ENCODE measurements at regions not wholly inside any gene's neighbourhood (a gene's known extent, or its start where the extent isn't known, plus 50 kb on each side); places are given as distances from the start of the nearest gene placed in this dataset.

DNA sequence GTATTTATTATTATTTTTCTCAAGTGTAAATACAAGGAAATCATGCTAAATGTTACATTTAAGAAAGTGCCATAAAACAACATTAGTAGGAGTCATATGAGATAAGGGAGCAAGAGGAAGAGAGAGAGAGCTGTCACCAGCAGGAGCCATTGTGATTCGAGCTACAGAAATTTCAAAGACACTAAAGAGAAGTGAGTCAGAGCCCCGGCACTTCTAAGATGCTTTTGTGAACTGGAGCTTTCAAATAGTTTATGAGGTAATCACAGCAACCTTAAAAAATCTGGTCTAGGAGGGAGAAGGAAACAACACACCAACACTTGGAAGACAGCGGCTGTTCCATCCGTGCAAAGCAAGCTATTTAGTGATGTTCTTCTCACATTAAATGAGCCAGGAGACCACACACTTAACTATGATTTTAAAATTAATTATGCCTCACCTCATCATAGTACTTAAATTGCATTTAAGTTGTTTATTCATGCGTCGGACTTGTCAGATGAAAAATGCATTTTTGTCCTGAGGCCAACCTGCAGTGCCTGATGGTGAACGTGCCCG, 382.7 kb upstream of the SALL3 start:
- H3K4me3 Mint-ChIP-seq = no peak overlapping the region
- intact Hi-C loops (cut with micrococcal nuclease) = no loop called here
- no peak overlapping the region for H3K27ac Mint-ChIP-seq
- CTCF ChIA-PET = no interaction called here
- DNase-seq = no peak
- POLR2A ChIA-PET = no interaction called here
- no peaks in the 10 kb centered on the region for H3K27me3 Mint-ChIP-seq
- peaks cover 16% of the 10 kb centered on the region for H3K9me3 Mint-ChIP-seq
- no peaks in the 10 kb centered on the region for H3K4me1 Mint-ChIP-seq (ENCODE audit: low read depth)
- H3K36me3 Mint-ChIP-seq = no peaks in the 10 kb centered on the region

GRCh38 chr18:78601349-78601748, 378.3 kb upstream of the SALL3 start:
- no peak overlapping the region for H3K4me3 Mint-ChIP-seq
- ChIA-PET POLR2A (no interaction called here), CTCF (no interaction called here)
- no peaks in the 10 kb centered on the region for H3K27me3 Mint-ChIP-seq
- no peaks in the 10 kb centered on the region for H3K36me3 Mint-ChIP-seq
- no peak overlapping the region for H3K27ac Mint-ChIP-seq
- no peak for DNase-seq
- intact Hi-C loops (cut with micrococcal nuclease) = no loop called here
- H3K4me1 Mint-ChIP-seq (ENCODE audit: low read depth) = no peaks in the 10 kb centered on the region
- H3K9me3 Mint-ChIP-seq = peaks cover 4% of the 10 kb centered on the region

DNA sequence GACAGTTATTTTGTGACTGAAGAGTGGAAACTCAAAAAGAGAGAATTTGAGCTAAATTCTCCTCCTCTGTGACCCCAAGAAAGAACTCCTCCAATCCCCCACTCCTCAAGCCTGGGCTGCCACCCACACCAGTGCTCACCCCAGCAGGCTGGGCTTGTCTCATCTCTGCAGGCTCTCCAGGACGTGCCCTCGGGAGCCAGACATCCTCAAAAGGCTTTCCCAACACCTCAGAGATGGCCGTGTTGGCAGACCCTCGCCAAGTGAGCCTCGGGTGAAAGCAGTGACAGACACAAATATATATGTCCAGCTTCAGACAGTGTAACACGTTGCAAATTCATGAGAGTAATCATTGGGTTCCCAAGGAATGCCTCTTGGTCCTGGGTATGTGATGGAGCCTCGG, 377.7 kb upstream of the SALL3 start:
- Mint-ChIP-seq H3K4me3 (no peak overlapping the region), H3K9me3 (peaks cover 4% of the 10 kb centered on the region), H3K4me1 (ENCODE audit: low read depth) (no peaks in the 10 kb centered on the region), H3K27me3 (no peaks in the 10 kb centered on the region), H3K36me3 (no peaks in the 10 kb centered on the region), H3K27ac (no peak overlapping the region)
- POLR2A ChIA-PET = no interaction called here
- DNase-seq = no peak
- CTCF ChIA-PET = no interaction called here
- intact Hi-C loops (cut with micrococcal nuclease) = no loop called here

- ChIA-PET CTCF (no interaction called here), POLR2A (no interaction called here)
- Mint-ChIP-seq H3K9me3 (peaks cover 4% of the 10 kb centered on the region), H3K4me1 (ENCODE audit: low read depth) (no peaks in the 10 kb centered on the region), H3K27ac (no peak overlapping the region), H3K36me3 (no peaks in the 10 kb centered on the region), H3K27me3 (no peaks in the 10 kb centered on the region), H3K4me3 (no peak overlapping the region)
- intact Hi-C loops (cut with micrococcal nuclease) = no loop called here
- DNase-seq = no peak
Measured at GRCh38 chr18:78602430-78602829, 377.2 kb upstream of the SALL3 start.

GRCh38 chr18:78603102-78603983, 376.3 kb upstream of the SALL3 start:
- Mint-ChIP-seq H3K27ac (no peak overlapping the region), H3K4me3 (no peak overlapping the region), H3K36me3 (no peaks in the 10 kb centered on the region), H3K4me1 (ENCODE audit: low read depth) (no peaks in the 10 kb centered on the region), H3K9me3 (peaks cover 4% of the 10 kb centered on the region), H3K27me3 (no peaks in the 10 kb centered on the region)
- no peak for DNase-seq
- intact Hi-C loops (cut with micrococcal nuclease) = no loop called here
- CTCF ChIA-PET = no interaction called here
- POLR2A ChIA-PET = no interaction called here

DNA sequence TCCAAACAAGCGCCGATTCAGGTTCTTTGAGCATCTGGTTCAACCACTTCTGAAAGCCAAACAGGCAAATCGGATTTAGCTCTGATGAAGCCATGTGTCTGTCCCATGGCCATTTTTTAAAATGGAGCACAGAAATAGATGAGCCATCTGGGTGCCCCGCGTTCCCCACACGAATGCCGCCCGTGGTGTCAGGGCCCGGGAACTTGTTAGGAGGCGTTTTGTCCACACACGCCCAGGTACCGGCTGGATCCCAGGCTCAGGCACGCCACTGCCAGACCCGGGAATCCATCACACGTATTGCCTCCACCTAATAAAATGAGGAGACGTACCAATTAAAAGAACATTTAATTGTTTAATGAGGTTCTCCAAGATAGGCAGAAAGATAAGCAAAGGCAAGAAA, 374.4 kb upstream of the SALL3 start:
- no peak for DNase-seq
- H3K36me3 Mint-ChIP-seq = no peaks in the 10 kb centered on the region
- ChIA-PET CTCF (no interaction called here), POLR2A (no interaction called here)
- H3K4me1 Mint-ChIP-seq (ENCODE audit: low read depth) = no peaks in the 10 kb centered on the region
- H3K4me3 Mint-ChIP-seq = no peak overlapping the region
- no peak overlapping the region for H3K27ac Mint-ChIP-seq
- no peaks in the 10 kb centered on the region for H3K27me3 Mint-ChIP-seq
- no peaks in the 10 kb centered on the region for H3K9me3 Mint-ChIP-seq
- intact Hi-C loops (cut with micrococcal nuclease) = no loop called here

GRCh38 chr18:78607221-78607620, 372.4 kb upstream of the SALL3 start:
- H3K4me3 Mint-ChIP-seq = no peak overlapping the region
- intact Hi-C loops (cut with micrococcal nuclease) = no loop called here
- no peaks in the 10 kb centered on the region for H3K36me3 Mint-ChIP-seq
- no peaks in the 10 kb centered on the region for H3K27me3 Mint-ChIP-seq
- H3K4me1 Mint-ChIP-seq (ENCODE audit: low read depth) = no peaks in the 10 kb centered on the region
- no peaks in the 10 kb centered on the region for H3K9me3 Mint-ChIP-seq
- H3K27ac Mint-ChIP-seq = no peak overlapping the region
- ChIA-PET POLR2A (no interaction called here), CTCF (no interaction called here)
- DNase-seq = no peak

DNA sequence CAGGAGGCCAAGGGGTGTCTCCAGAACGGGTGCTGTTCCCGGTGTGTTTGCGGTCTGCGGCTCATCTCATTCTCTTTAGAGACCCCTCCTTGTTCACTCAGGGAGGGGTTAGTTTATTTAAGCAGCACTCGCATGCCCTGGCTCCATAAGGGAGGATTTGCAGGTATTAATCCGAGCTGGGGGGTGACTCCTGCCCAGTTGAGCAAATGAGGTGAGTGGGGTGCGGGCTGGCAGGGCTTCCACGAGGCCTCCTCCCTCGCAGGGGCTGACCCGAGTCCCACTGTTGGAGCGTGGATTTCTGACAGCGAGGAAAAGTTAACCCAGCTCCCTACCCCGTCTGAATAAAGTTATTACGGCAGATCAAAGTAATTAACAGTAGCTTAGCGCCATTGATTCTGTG, 371.8 kb upstream of the SALL3 start:
- CTCF ChIA-PET = no interaction called here
- H3K36me3 Mint-ChIP-seq = no peaks in the 10 kb centered on the region
- no peak overlapping the region for H3K27ac Mint-ChIP-seq
- no peaks in the 10 kb centered on the region for H3K4me1 Mint-ChIP-seq (ENCODE audit: low read depth)
- no peaks in the 10 kb centered on the region for H3K27me3 Mint-ChIP-seq
- POLR2A ChIA-PET = no interaction called here
- intact Hi-C loops (cut with micrococcal nuclease) = no loop called here
- H3K4me3 Mint-ChIP-seq = no peak overlapping the region
- H3K9me3 Mint-ChIP-seq = peaks cover 2% of the 10 kb centered on the region
- DNase-seq = no peak

DNA sequence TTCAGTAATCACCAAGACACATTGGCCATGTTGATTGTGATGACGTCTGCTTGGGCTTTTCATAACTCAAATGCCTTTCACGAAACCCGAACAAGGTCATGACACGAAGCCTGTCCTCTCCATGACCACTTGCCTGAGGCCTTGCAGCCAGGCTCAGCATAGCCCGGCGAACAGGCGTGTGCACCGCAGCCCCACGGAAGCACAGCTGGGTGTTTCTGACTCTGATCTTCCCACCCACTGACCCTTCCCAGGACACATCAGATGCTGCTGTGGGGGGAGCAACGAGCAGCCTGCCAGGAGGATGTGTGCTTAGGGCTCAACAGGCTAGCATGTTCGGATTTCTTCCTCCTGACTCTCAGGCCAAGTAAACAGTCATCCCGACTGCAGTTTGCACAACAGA, 369.4 kb upstream of the SALL3 start:
- CTCF ChIA-PET = no interaction called here
- no peak overlapping the region for H3K4me3 Mint-ChIP-seq
- POLR2A ChIA-PET = no interaction called here
- H3K27ac Mint-ChIP-seq = no peak overlapping the region
- H3K27me3 Mint-ChIP-seq = no peaks in the 10 kb centered on the region
- DNase-seq = no peak
- no peaks in the 10 kb centered on the region for H3K4me1 Mint-ChIP-seq (ENCODE audit: low read depth)
- intact Hi-C loops (cut with micrococcal nuclease) = no loop called here
- H3K9me3 Mint-ChIP-seq = peaks cover 11% of the 10 kb centered on the region
- no peaks in the 10 kb centered on the region for H3K36me3 Mint-ChIP-seq

- Mint-ChIP-seq H3K36me3 (no peaks in the 10 kb centered on the region), H3K27me3 (no peaks in the 10 kb centered on the region), H3K4me3 (no peak overlapping the region), H3K27ac (no peak overlapping the region), H3K4me1 (ENCODE audit: low read depth) (no peaks in the 10 kb centered on the region), H3K9me3 (peaks cover 19% of the 10 kb centered on the region)
- intact Hi-C loops (cut with micrococcal nuclease) = no loop called here
- DNase-seq = no peak
- CTCF ChIA-PET = no interaction called here
- POLR2A ChIA-PET = no interaction called here
Measured at GRCh38 chr18:78611201-78611800, 368.3 kb upstream of the SALL3 start.

DNA sequence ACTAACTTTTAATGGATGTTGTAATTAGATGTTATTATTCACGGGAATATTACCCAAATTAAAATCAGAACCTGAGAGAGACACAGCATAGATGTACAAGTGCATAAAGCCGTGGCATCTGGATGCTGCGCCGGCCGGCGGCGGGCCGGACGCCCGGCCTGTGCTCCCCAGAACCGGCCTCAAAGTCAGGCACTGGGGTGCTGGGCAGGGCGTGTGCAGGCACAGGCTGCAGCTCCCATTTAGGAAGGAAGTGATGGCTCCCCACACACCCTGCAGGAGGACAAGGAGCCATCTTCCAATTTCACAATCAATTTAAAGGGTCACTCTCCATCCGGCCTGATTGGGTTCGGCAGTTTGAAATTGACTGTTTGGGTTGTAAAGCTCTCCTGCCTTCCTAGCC, 367.7 kb upstream of the SALL3 start:
- Mint-ChIP-seq H3K4me1 (ENCODE audit: low read depth) (no peaks in the 10 kb centered on the region), H3K9me3 (peaks cover 25% of the 10 kb centered on the region), H3K27me3 (no peaks in the 10 kb centered on the region), H3K4me3 (no peak overlapping the region), H3K27ac (no peak overlapping the region), H3K36me3 (no peaks in the 10 kb centered on the region)
- no peak for DNase-seq
- intact Hi-C loops (cut with micrococcal nuclease) = no loop called here
- ChIA-PET CTCF (no interaction called here), POLR2A (no interaction called here)

DNA sequence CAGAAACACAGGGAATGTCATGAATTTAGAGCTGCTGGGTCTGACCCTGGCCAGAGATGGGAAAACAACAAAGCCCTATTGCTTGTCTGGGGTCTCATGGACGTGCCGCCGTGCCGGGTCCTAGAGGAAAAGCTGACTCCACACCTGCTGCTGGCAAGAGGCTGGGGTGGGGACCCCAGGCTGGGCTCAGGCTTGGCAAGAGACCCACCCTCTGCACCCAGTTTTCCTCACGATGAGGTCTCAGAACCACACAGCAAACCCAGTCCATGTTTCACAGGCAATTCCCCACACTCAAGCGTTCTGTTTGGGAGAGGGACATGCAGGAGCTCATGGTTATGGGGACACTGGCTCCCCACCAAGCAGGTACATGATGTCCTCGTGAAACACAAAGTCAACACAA, 367.3 kb upstream of the SALL3 start:
- no peaks in the 10 kb centered on the region for H3K4me1 Mint-ChIP-seq (ENCODE audit: low read depth)
- CTCF ChIA-PET = no interaction called here

DNA sequence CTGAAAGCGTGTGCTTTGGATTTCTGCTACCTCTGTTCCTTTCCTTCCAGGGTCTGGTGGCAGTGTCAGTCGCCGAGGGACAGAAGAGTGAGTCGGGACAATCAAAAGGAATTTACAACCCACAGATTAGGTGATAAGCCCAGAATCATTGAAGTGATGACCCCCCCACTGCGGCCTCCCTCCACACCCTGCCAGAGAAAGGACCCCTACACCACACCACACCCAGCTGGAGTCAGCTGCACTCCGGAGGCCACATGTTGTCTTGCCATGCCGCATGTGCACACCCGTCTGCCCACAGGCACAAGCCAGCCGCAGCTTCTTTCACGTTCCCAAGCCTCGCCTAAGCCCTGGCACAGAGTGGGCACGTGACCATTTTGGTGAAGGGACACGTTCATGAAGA, 366.8 kb upstream of the SALL3 start:
- ChIA-PET POLR2A (no interaction called here), CTCF (no interaction called here)
- Mint-ChIP-seq H3K9me3 (peaks cover 32% of the 10 kb centered on the region), H3K36me3 (no peaks in the 10 kb centered on the region), H3K4me3 (no peak overlapping the region), H3K27me3 (no peaks in the 10 kb centered on the region), H3K4me1 (ENCODE audit: low read depth) (no peaks in the 10 kb centered on the region), H3K27ac (no peak overlapping the region)
- no peak for DNase-seq
- intact Hi-C loops (cut with micrococcal nuclease) = no loop called here

More for the DNA sequence above, 367.3 kb upstream of the SALL3 start:
- H3K9me3 Mint-ChIP-seq = peaks cover 29% of the 10 kb centered on the region
- H3K36me3 Mint-ChIP-seq = no peaks in the 10 kb centered on the region
- intact Hi-C loops (cut with micrococcal nuclease) = no loop called here
- no peak overlapping the region for H3K27ac Mint-ChIP-seq
- POLR2A ChIA-PET = no interaction called here
- DNase-seq = no peak
- no peak overlapping the region for H3K4me3 Mint-ChIP-seq
- no peaks in the 10 kb centered on the region for H3K27me3 Mint-ChIP-seq
